ENCODE measurements at regions not wholly inside any gene's neighbourhood (a gene's known extent, or its start where the extent isn't known, plus 50 kb on each side); places are given as distances from the start of the nearest gene placed in this dataset.
"Not testable (repeated sequence)": the region's sequence is repeated elsewhere in the genome, so short reads cannot be mapped to it uniquely, and the experiment has no call there.

DNA sequence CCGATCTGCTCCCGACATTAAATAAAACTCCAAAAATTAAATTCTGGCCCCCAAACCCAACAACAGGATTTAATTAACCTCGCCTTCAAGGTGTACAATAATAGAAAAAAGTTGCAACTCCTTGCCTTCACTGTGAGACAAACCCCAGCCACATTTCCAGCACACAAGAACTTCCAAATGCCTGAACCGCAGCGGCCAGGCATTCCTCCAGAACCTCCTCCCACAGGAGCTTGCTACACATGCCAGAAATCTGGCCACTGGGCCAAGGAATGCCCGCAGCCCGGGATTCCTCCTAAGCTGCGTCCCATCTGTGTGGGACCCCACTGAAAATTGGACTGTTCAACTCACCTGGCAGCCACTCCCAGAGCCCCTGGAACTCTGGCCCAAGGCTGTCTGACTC, 88.2 kb upstream of the TRIB2 start:
- not testable (repeated sequence) for TF ChIP-seq POLR2A, POLR2AphosphoS5 (IDR thresholded peaks at IDR 0.05)
